Neural progenitor cell (in vitro differentiated cells): ENCODE measurements at regions not wholly inside any gene's neighbourhood (a gene's known extent, or its start where the extent isn't known, plus 50 kb on each side); places are given as distances from the start of the nearest gene placed in this dataset.

Experiments used
- DNase-seq: peaks from one replicate; pipeline ENCODE4 v3.0.0-alpha.2; 2016; ENCODE audit warnings: low spot score
- H2AFZ ChIP-seq: fragments of 200-600 bp; sonication (generic); replicated peaks from 2 replicates; pipeline ENCODE4 v1.6.1; 2016; ENCODE audit warnings: antibody characterized with exemption
- H3F3A ChIP-seq: fragments of 200-600 bp; sonication (generic); 2 replicates; pipeline ENCODE4 v1.6.1; 2016; ENCODE audit warnings: antibody characterized with exemption, low read depth
- H3K27ac ChIP-seq: fragments of 200-600 bp; sonication (generic); 2 replicates; pipeline ENCODE4 v1.5.1; 2016; ENCODE audit warnings: mild to moderate bottlenecking
- H3K27me3 ChIP-seq: fragments of 200-600 bp; sonication (generic); 2 replicates; pipeline ENCODE4 v1.6.1; 2016; ENCODE audit warnings: mild to moderate bottlenecking, moderate library complexity
- H3K36me3 ChIP-seq: fragments of 200-600 bp; sonication (generic); 2 replicates; pipeline ENCODE4 v1.5.1; 2016
- H3K4me1 ChIP-seq: fragments of 200-600 bp; sonication (generic); 2 replicates; pipeline ENCODE4 v1.6.1; 2016; ENCODE audit warnings: mixed run types
- H3K4me2 ChIP-seq: fragments of 200-600 bp; sonication (generic); 2 replicates; pipeline ENCODE4 v1.6.1; 2016
- H3K4me3 ChIP-seq: fragments of 200-600 bp; sonication (generic); 2 replicates; pipeline ENCODE4 v1.5.1; 2016
- H3K79me2 ChIP-seq: fragments of 200-600 bp; sonication (generic); 2 replicates; pipeline ENCODE4 v1.6.1; 2016; ENCODE audit warnings: low read depth
- H3K9ac ChIP-seq: fragments of 200-600 bp; sonication (generic); 2 replicates; pipeline ENCODE4 v1.6.1; 2016
- H3K9me3 ChIP-seq: fragments of 200-600 bp; sonication (generic); 2 replicates; pipeline ENCODE4 v1.5.1; 2016; ENCODE audit warnings: low read depth
- H4K20me1 ChIP-seq: fragments of 200-600 bp; sonication (generic); 2 replicates; pipeline ENCODE4 v1.6.1; 2016; ENCODE audit warnings: low read depth
- H3K27ac Mint-ChIP-seq: 3 replicates; pipeline ENCODE4 v1.8.0; 2021; ENCODE audit warnings: mixed read lengths
- H3K27me3 Mint-ChIP-seq: 2 replicates; pipeline ENCODE4 v1.8.0; 2022; ENCODE audit warnings: low read depth, mild to moderate bottlenecking, inconsistent platforms, moderate library complexity, mixed read lengths; ENCODE audit not compliant: insufficient read depth
- H3K36me3 Mint-ChIP-seq: 3 replicates; pipeline ENCODE4 v1.8.0; 2021; ENCODE audit warnings: mixed read lengths
- H3K4me1 Mint-ChIP-seq: 3 replicates; pipeline ENCODE4 v1.8.0; 2021; ENCODE audit warnings: mixed read lengths
- H3K4me3 Mint-ChIP-seq: 3 replicates; pipeline ENCODE4 v1.8.0; 2021; ENCODE audit warnings: mild to moderate bottlenecking, moderate library complexity, mixed read lengths
- H3K9me3 Mint-ChIP-seq: 3 replicates; pipeline ENCODE4 v1.8.0; 2020; ENCODE audit warnings: mixed read lengths
- EZH2 ChIP-seq: fragments of 200-600 bp; sonication (generic); IDR thresholded peaks from 2 replicates; pipeline ENCODE4 v1.6.1; 2017; ENCODE audit warnings: antibody characterized with exemption, mild to moderate bottlenecking, moderate library complexity
- EZH2phosphoT487 ChIP-seq: fragments of 200-600 bp; sonication (generic); IDR thresholded peaks from 2 replicates; pipeline ENCODE4 v1.6.1; 2017; ENCODE audit warnings: antibody characterized with exemption
- TF ChIP-seq, protein P1 (sequence below): fragments of 200-600 bp; sonication (generic); IDR thresholded peaks from 2 replicates; pipeline ENCODE4 v1.5.1; 2017; ENCODE audit warnings: antibody characterized with exemption, mild to moderate bottlenecking

DNA sequence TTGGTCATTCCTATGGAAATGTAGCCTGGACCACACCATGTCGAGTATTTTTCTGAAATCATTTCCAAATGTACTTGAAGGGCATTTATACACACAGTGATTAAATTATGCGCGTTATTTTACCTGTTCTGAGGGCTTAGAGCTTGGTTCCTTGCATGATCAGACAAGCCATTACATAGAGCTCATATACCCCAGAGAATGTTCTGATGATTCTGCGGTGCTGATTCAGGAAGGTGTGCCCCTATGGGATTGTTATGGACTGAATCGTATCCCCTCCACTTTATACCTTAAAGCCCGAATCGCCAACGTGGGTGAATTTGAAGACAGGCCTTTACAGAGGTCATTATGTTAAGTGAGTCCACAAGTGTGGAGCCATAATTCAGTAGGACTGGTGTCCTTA is 848.9 kb downstream of the TRIML1 start:
- Histone ChIP-seq H4K20me1 (no peaks in the 10 kb centered on the region), H2AFZ (no peak overlapping the region), H3K27ac (no peak overlapping the region), H3K27me3 (no peaks in the 10 kb centered on the region), H3K36me3 (peaks cover 4% of the 10 kb centered on the region), H3K4me2 (no peak overlapping the region), H3K9ac (no peak overlapping the region), H3K9me3 (peaks cover 19% of the 10 kb centered on the region), H3F3A (no peaks in the 10 kb centered on the region), H3K4me3 (no peak overlapping the region), H3K4me1 (no peaks in the 10 kb centered on the region), H3K79me2 (no peaks in the 10 kb centered on the region)
- Mint-ChIP-seq H3K36me3 (no peaks in the 10 kb centered on the region), H3K27ac (no peak overlapping the region), H3K27me3 (no peaks in the 10 kb centered on the region), H3K4me3 (no peak overlapping the region), H3K9me3 (peaks cover 4% of the 10 kb centered on the region), H3K4me1 (no peaks in the 10 kb centered on the region)
- TF ChIP-seq, protein P1, sequence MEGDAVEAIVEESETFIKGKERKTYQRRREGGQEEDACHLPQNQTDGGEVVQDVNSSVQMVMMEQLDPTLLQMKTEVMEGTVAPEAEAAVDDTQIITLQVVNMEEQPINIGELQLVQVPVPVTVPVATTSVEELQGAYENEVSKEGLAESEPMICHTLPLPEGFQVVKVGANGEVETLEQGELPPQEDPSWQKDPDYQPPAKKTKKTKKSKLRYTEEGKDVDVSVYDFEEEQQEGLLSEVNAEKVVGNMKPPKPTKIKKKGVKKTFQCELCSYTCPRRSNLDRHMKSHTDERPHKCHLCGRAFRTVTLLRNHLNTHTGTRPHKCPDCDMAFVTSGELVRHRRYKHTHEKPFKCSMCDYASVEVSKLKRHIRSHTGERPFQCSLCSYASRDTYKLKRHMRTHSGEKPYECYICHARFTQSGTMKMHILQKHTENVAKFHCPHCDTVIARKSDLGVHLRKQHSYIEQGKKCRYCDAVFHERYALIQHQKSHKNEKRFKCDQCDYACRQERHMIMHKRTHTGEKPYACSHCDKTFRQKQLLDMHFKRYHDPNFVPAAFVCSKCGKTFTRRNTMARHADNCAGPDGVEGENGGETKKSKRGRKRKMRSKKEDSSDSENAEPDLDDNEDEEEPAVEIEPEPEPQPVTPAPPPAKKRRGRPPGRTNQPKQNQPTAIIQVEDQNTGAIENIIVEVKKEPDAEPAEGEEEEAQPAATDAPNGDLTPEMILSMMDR = no peak
- no peak for TF ChIP-seq EZH2phosphoT487
- TF ChIP-seq EZH2 = no peak
- DNase-seq = no peak

DNA sequence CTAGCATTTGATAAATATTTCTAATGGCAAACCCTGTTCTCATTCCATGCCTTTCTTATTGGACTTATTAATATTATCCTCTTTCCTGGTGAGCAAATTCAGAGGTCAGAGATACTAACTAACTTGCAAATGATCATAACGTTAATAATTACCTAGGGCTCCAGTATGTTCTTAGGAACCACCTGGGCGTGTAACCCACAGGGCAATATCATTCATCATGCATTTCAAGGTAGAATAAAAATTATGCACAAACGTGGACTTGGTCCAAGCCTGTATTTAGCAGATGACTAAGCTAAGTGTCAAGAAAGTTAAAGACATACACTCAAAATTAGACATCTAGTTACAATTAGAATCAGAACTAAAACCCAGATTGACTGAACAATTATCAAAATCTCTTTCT is 850.1 kb downstream of the TRIML1 start:
- no peak overlapping the region for H2AFZ ChIP-seq
- no peak overlapping the region for H3K9ac ChIP-seq
- no peak overlapping the region for H3K4me3 ChIP-seq
- H4K20me1 ChIP-seq = no peaks in the 10 kb centered on the region
- peaks cover 8% of the 10 kb centered on the region for H3K9me3 ChIP-seq
- no peaks in the 10 kb centered on the region for H3K27me3 ChIP-seq
- no peak for DNase-seq
- H3K79me2 ChIP-seq = no peaks in the 10 kb centered on the region
- H3K4me1 Mint-ChIP-seq = no peaks in the 10 kb centered on the region
- H3K4me1 ChIP-seq = no peaks in the 10 kb centered on the region
- H3K36me3 Mint-ChIP-seq = no peaks in the 10 kb centered on the region
- no peak overlapping the region for H3K4me2 ChIP-seq
- H3K27ac ChIP-seq = no peak overlapping the region
- no peaks in the 10 kb centered on the region for H3K27me3 Mint-ChIP-seq
- no peak overlapping the region for H3K27ac Mint-ChIP-seq
- no peaks in the 10 kb centered on the region for H3F3A ChIP-seq
- TF ChIP-seq EZH2 = no peak
- TF ChIP-seq, protein P1 = no peak
- no peak for TF ChIP-seq EZH2phosphoT487
- H3K36me3 ChIP-seq = peaks cover 4% of the 10 kb centered on the region
- H3K9me3 Mint-ChIP-seq = peaks cover 4% of the 10 kb centered on the region
- H3K4me3 Mint-ChIP-seq = no peak overlapping the region

DNA sequence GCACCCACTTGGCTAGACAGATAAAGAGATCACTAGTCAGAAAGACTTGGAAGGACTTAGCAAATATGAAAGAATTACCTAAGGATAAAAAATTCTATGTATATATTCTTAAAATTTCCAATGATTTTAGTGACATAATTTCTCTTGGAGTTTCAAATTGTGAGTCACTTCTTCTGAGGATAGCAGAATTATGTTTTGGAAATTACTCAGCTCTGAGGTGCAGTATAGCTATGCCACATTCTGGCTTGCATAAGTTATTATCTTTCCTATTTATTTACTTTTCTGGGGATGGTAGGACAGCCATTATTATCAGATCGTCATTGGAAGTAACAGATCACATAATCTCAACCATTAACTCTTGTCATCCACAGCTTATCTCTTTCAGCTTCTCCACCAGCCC is 853.5 kb downstream of the TRIML1 start:
- Histone ChIP-seq H3K9me3 (peaks cover 4% of the 10 kb centered on the region), H3K9ac (no peak overlapping the region), H3K79me2 (no peaks in the 10 kb centered on the region), H3F3A (no peaks in the 10 kb centered on the region), H3K27me3 (no peaks in the 10 kb centered on the region), H3K4me3 (no peak overlapping the region), H4K20me1 (no peaks in the 10 kb centered on the region), H3K27ac (no peak overlapping the region), H3K4me1 (no peaks in the 10 kb centered on the region), H2AFZ (no peak overlapping the region), H3K4me2 (no peak overlapping the region), H3K36me3 (no peaks in the 10 kb centered on the region)
- no peak for TF ChIP-seq EZH2phosphoT487
- TF ChIP-seq, protein P1 = no peak
- TF ChIP-seq EZH2 = no peak
- H3K27ac Mint-ChIP-seq = no peak overlapping the region
- no peaks in the 10 kb centered on the region for H3K27me3 Mint-ChIP-seq
- no peak for DNase-seq
- no peak overlapping the region for H3K4me3 Mint-ChIP-seq
- no peaks in the 10 kb centered on the region for H3K36me3 Mint-ChIP-seq
- no peaks in the 10 kb centered on the region for H3K9me3 Mint-ChIP-seq
- H3K4me1 Mint-ChIP-seq = no peaks in the 10 kb centered on the region

GRCh38 chr4:188993871-188994270 is 854.6 kb downstream of the TRIML1 start:
- H3K9me3 Mint-ChIP-seq = no peaks in the 10 kb centered on the region
- TF ChIP-seq, protein P1 = no peak
- TF ChIP-seq EZH2phosphoT487 (no peak), EZH2 (no peak)
- H3K9ac ChIP-seq = no peak overlapping the region

More at GRCh38 chr4:188993871-188994270, 854.6 kb downstream of the TRIML1 start:
- H3K4me1 Mint-ChIP-seq = no peaks in the 10 kb centered on the region
- H3K4me2 ChIP-seq = no peak overlapping the region
- no peak overlapping the region for H3K27ac Mint-ChIP-seq
- no peaks in the 10 kb centered on the region for H3K79me2 ChIP-seq
- no peaks in the 10 kb centered on the region for H3K27me3 ChIP-seq
- H3K27me3 Mint-ChIP-seq = no peaks in the 10 kb centered on the region
- peaks cover 4% of the 10 kb centered on the region for H3K9me3 ChIP-seq
- no peaks in the 10 kb centered on the region for H3F3A ChIP-seq
- H3K36me3 ChIP-seq = no peaks in the 10 kb centered on the region
- H3K4me3 Mint-ChIP-seq = no peak overlapping the region
- DNase-seq = no peak
- no peak overlapping the region for H3K4me3 ChIP-seq
- H2AFZ ChIP-seq = no peak overlapping the region
- no peaks in the 10 kb centered on the region for H3K4me1 ChIP-seq
- H4K20me1 ChIP-seq = no peaks in the 10 kb centered on the region
- H3K36me3 Mint-ChIP-seq = no peaks in the 10 kb centered on the region
- no peak overlapping the region for H3K27ac ChIP-seq
